ENCODE measurements at regions not wholly inside any gene's neighbourhood (a gene's known extent, or its start where the extent isn't known, plus 50 kb on each side); places are given as distances from the start of the nearest gene placed in this dataset.

DNA sequence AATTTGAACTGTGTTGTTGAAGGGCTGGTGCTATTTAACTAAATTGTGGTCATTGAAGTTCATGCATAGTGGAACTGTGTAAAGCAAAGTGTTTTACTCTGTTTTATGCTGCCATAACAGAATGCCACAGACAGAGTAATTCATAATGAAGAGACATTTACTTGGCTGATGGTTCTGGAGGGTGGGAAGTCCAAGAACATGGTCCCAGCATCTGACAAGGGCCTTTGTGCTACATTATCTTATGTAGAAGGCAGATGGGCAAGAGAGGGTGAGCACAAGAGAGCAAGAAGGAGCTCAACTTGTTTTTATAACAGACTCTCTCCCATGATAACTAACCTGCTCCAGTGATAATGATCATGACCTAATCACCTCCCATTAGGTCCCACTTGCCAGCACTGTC is 101.9 kb upstream of the NR3C1 start:
- TF ChIP-seq, protein P1, sequence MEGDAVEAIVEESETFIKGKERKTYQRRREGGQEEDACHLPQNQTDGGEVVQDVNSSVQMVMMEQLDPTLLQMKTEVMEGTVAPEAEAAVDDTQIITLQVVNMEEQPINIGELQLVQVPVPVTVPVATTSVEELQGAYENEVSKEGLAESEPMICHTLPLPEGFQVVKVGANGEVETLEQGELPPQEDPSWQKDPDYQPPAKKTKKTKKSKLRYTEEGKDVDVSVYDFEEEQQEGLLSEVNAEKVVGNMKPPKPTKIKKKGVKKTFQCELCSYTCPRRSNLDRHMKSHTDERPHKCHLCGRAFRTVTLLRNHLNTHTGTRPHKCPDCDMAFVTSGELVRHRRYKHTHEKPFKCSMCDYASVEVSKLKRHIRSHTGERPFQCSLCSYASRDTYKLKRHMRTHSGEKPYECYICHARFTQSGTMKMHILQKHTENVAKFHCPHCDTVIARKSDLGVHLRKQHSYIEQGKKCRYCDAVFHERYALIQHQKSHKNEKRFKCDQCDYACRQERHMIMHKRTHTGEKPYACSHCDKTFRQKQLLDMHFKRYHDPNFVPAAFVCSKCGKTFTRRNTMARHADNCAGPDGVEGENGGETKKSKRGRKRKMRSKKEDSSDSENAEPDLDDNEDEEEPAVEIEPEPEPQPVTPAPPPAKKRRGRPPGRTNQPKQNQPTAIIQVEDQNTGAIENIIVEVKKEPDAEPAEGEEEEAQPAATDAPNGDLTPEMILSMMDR (IDR thresholded peaks at IDR 0.05) = no peak
- no peak for TF ChIP-seq POLR2A (IDR thresholded peaks at IDR 0.05)
